Suprapubic skin (tissue), 3 donors: ENCODE measurements at regions not wholly inside any gene's neighbourhood (a gene's known extent, or its start where the extent isn't known, plus 50 kb on each side); places are given as distances from the start of the nearest gene placed in this dataset.

Experiments
- EP300 ChIP-seq: sonication (generic); formaldehyde crosslinking; IDR thresholded peaks from one replicate; pipeline ENCODE4 v1.6.1; 2017; ENCODE audit warnings: antibody characterized with exemption
- POLR2A ChIP-seq, 2 donors: fragments of 450-650 bp; IDR thresholded peaks; one replicate each; pipeline ENCODE4 v1.6.1; 2017; ENCODE audit warnings: antibody characterized with exemption in 2 of 2, mild to moderate bottlenecking in 2 of 2, moderate library complexity in 2 of 2
- TF ChIP-seq, protein P1 (sequence below), 2 donors: fragments of 200-600 bp in 1 of 2; fragments of 450-650 bp in 1 of 2; sonication (generic) in 1 of 2; IDR thresholded peaks; one replicate each; pipeline ENCODE4 v1.5.1; 2016 to 2019; ENCODE audit warnings: antibody characterized with exemption in 2 of 2, mild to moderate bottlenecking in 1 of 2, moderate library complexity in 1 of 2

DNA sequence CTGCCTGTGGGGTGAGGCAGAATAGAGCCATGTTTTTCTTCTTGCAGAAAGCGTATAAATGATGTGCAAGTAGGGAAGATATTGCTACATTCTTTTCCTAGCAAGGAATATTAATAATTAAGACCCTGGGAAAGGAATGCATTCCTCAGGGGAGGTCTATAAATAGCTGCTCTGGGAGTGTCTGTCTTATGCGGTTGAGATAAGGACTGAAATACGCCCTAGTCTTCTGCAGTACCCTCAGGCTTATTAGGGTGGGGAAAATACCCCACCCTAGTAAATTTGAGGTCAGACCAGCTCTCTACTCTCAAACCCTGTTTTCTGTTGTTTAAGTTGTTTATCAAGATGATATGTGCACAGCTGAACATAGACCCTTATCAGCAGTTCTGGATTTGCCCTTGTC, 155.9 kb upstream of the HMCN1 start:
- TF ChIP-seq, protein P1, sequence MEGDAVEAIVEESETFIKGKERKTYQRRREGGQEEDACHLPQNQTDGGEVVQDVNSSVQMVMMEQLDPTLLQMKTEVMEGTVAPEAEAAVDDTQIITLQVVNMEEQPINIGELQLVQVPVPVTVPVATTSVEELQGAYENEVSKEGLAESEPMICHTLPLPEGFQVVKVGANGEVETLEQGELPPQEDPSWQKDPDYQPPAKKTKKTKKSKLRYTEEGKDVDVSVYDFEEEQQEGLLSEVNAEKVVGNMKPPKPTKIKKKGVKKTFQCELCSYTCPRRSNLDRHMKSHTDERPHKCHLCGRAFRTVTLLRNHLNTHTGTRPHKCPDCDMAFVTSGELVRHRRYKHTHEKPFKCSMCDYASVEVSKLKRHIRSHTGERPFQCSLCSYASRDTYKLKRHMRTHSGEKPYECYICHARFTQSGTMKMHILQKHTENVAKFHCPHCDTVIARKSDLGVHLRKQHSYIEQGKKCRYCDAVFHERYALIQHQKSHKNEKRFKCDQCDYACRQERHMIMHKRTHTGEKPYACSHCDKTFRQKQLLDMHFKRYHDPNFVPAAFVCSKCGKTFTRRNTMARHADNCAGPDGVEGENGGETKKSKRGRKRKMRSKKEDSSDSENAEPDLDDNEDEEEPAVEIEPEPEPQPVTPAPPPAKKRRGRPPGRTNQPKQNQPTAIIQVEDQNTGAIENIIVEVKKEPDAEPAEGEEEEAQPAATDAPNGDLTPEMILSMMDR (IDR thresholded peaks at IDR 0.05): no peak
- no peak for TF ChIP-seq EP300
- TF ChIP-seq POLR2A (IDR thresholded peaks at IDR 0.05): no peak
